K562 (cell line): ENCODE measurements at regions not wholly inside any gene's neighbourhood (a gene's known extent, or its start where the extent isn't known, plus 50 kb on each side); places are given as distances from the start of the nearest gene placed in this dataset.

ENCODE experiments used
- CC2D1A ChIP-seq: fragments of 450-650 bp; IDR thresholded peaks from 2 replicates; pipeline ENCODE4 v1.6.1; 2017; ENCODE audit warnings: mild to moderate bottlenecking
- ETV6 ChIP-seq, 3 experiments: fragments of 150-350 bp in 1 of 3; sonication (generic) in 1 of 3; formaldehyde crosslinking in 1 of 3; IDR thresholded peaks; 2 replicates each; pipeline versions ENCODE4 v1.6.1 to v1.8.0; 2014 to 2022; ENCODE audit warnings: borderline replicate concordance in 2 of 3, low read depth in 2 of 3, antibody characterized with exemption in 1 of 3, low read length in 1 of 3, mild to moderate bottlenecking in 1 of 3, missing genetic modification reagents in 1 of 3
- HCFC1 ChIP-seq: IDR thresholded peaks from 2 replicates; pipeline ENCODE4 v1.6.1; 2012; ENCODE audit warnings: low read depth, low read length, improper control_type of control experiment
- KDM5B ChIP-seq: fragments of 200-600 bp; sonication (generic); IDR thresholded peaks from 2 replicates; pipeline ENCODE4 v1.6.1; 2012; ENCODE audit warnings: low read depth, mild to moderate bottlenecking, moderate library complexity, low read length, control low read depth, inconsistent platforms; ENCODE audit not compliant: insufficient replicate concordance
- MEF2D ChIP-seq: conservative IDR thresholded peaks from 2 replicates; pipeline ENCODE4 v1.6.1; 2016; ENCODE audit warnings: low read depth, missing genetic modification characterization, missing compliant biosample characterization
- NR2C2 ChIP-seq, 2 experiments: fragments of 200-800 bp in 1 of 2; sonication (Bioruptor generic) in 1 of 2; sonication (generic) in 1 of 2; formaldehyde crosslinking in 1 of 2; IDR thresholded peaks; 2 replicates each; pipeline versions ENCODE4 v1.6.1 to v1.8.0; 2016 to 2022; ENCODE audit warnings: mild to moderate bottlenecking in 1 of 2, missing compliant biosample characterization in 1 of 2, missing genetic modification characterization in 1 of 2, missing genetic modification reagents in 1 of 2
- PHF8 ChIP-seq: fragments of 200-600 bp; sonication (generic); IDR thresholded peaks from 2 replicates; pipeline ENCODE4 v1.6.1; 2012; ENCODE audit warnings: mixed run types, mild to moderate bottlenecking, inconsistent platforms, low read length, moderate library complexity, borderline replicate concordance
- POLR3G ChIP-seq: IDR thresholded peaks from 2 replicates; pipeline ENCODE4 v1.6.1; 2011; ENCODE audit not compliant: insufficient read length, insufficient replicate concordance; ENCODE audit errors: extremely low read depth
- RBM17 ChIP-seq: fragments of 200-400 bp; formaldehyde crosslinking; IDR thresholded peaks from 2 replicates; pipeline ENCODE4 v1.6.1; 2017; ENCODE audit warnings: low read depth, mild to moderate bottlenecking, low read length, borderline replicate concordance
- SRSF9 ChIP-seq: fragments of 200-400 bp; formaldehyde crosslinking; IDR thresholded peaks from 2 replicates; pipeline ENCODE4 v1.6.1; 2017; ENCODE audit warnings: low read depth, low read length, borderline replicate concordance
- TCF7 ChIP-seq: sonication (generic); IDR thresholded peaks from 2 replicates; pipeline ENCODE4 v1.6.1; 2016; ENCODE audit warnings: antibody characterized with exemption, borderline replicate concordance
- TF ChIP-seq, protein P1 (sequence below): fragments of 250-450 bp; sonication (Bioruptor Pico); IDR thresholded peaks from 2 replicates; pipeline ENCODE4 v1.5.0; 2020; ENCODE audit warnings: mild to moderate bottlenecking, borderline replicate concordance
- TF ChIP-seq, protein P2 (sequence below): IDR thresholded peaks from 3 replicates; pipeline ENCODE4 v1.6.1; 2011; ENCODE audit warnings: borderline replicate concordance, mild to moderate bottlenecking, moderate library complexity; ENCODE audit not compliant: insufficient read length; ENCODE audit errors: extremely low read depth
- TF ChIP-seq, protein P3 (sequence below), 2 experiments: fragments of 150-350 bp in 1 of 2; IDR thresholded peaks; 2 replicates each; pipeline ENCODE4 v1.6.1; 2012 to 2016; ENCODE audit warnings: low read depth in 2 of 2, low read length in 2 of 2, mild to moderate bottlenecking in 1 of 2, moderate library complexity in 1 of 2
- TF ChIP-seq, protein P4 (sequence below): sonication (generic); formaldehyde crosslinking; IDR thresholded peaks from 2 replicates; pipeline ENCODE4 v1.8.1; 2023; ENCODE audit warnings: mild to moderate bottlenecking, missing genetic modification reagents

DNA sequence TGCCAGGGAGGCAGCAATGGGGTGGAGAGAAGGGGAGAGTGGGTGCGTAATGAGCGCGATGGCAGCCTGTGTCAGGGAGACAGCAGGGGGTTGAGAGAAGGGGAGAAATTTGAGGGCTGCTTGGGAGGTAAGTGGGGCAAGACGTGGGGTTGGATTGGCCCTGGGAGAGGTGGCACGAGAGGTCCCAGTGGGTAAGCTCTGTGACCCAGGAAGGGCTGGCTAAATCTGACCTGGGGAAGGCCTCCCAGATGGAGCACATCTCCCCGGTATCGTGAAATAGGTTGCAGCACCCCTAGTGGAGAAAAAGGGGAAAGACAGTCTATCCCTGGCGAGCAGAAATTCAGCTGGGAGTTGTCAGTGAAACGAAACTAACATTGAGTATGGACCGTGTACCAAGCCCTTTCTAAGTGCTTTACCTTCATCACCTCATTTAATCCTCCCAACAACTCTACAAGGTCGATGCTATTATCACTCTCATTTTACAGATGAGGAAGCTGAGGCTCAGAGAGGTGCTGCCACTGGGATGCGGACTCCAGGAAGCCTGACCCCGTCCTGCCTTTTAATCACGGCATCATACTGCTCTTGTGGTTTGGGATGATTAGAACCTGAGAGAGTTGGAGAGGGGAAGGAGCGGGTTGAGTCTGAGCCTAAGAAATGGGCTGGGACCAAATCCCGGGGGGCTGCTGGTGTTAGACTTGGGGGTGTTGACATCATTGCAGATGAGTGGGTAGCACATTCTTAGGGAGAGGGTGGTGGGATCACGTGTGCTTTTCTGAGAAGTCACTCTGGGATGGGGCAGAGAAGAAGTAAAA, 56.6 kb upstream of the RPL11 start (continued):
- TF ChIP-seq SRSF9 (no peak), MEF2D (tag) (no peak), HCFC1 (no peak), PHF8 (no peak), ETV6 (IDR thresholded peaks at IDR 0.05; ENCODE audit: borderline replicate concordance in 1 of 2, low read depth in 2 of 2, low read length in 1 of 2) (no peak), ETV6 (CRISPR knock-in tag; IDR thresholded peaks at IDR 0.05; ENCODE audit: borderline replicate concordance) (no peak), CC2D1A (peak; percentile 40; the same call in 1 of the 2 replicates), RBM17 (no peak), POLR3G (no peak), NR2C2 (CRISPR knock-in tag; IDR thresholded peaks at IDR 0.05) (no peak), NR2C2 (tag; IDR thresholded peaks at IDR 0.05) (peak; percentile 29; the same call in 1 of the 2 replicates), TCF7 (no peak), KDM5B (no peak)
- TF ChIP-seq, protein P1, sequence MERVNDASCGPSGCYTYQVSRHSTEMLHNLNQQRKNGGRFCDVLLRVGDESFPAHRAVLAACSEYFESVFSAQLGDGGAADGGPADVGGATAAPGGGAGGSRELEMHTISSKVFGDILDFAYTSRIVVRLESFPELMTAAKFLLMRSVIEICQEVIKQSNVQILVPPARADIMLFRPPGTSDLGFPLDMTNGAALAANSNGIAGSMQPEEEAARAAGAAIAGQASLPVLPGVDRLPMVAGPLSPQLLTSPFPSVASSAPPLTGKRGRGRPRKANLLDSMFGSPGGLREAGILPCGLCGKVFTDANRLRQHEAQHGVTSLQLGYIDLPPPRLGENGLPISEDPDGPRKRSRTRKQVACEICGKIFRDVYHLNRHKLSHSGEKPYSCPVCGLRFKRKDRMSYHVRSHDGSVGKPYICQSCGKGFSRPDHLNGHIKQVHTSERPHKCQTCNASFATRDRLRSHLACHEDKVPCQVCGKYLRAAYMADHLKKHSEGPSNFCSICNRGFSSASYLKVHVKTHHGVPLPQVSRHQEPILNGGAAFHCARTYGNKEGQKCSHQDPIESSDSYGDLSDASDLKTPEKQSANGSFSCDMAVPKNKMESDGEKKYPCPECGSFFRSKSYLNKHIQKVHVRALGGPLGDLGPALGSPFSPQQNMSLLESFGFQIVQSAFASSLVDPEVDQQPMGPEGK, result no peak
- TF ChIP-seq, protein P2, sequence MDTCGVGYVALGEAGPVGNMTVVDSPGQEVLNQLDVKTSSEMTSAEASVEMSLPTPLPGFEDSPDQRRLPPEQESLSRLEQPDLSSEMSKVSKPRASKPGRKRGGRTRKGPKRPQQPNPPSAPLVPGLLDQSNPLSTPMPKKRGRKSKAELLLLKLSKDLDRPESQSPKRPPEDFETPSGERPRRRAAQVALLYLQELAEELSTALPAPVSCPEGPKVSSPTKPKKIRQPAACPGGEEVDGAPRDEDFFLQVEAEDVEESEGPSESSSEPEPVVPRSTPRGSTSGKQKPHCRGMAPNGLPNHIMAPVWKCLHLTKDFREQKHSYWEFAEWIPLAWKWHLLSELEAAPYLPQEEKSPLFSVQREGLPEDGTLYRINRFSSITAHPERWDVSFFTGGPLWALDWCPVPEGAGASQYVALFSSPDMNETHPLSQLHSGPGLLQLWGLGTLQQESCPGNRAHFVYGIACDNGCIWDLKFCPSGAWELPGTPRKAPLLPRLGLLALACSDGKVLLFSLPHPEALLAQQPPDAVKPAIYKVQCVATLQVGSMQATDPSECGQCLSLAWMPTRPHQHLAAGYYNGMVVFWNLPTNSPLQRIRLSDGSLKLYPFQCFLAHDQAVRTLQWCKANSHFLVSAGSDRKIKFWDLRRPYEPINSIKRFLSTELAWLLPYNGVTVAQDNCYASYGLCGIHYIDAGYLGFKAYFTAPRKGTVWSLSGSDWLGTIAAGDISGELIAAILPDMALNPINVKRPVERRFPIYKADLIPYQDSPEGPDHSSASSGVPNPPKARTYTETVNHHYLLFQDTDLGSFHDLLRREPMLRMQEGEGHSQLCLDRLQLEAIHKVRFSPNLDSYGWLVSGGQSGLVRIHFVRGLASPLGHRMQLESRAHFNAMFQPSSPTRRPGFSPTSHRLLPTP, result no peak
- TF ChIP-seq, protein P3, sequence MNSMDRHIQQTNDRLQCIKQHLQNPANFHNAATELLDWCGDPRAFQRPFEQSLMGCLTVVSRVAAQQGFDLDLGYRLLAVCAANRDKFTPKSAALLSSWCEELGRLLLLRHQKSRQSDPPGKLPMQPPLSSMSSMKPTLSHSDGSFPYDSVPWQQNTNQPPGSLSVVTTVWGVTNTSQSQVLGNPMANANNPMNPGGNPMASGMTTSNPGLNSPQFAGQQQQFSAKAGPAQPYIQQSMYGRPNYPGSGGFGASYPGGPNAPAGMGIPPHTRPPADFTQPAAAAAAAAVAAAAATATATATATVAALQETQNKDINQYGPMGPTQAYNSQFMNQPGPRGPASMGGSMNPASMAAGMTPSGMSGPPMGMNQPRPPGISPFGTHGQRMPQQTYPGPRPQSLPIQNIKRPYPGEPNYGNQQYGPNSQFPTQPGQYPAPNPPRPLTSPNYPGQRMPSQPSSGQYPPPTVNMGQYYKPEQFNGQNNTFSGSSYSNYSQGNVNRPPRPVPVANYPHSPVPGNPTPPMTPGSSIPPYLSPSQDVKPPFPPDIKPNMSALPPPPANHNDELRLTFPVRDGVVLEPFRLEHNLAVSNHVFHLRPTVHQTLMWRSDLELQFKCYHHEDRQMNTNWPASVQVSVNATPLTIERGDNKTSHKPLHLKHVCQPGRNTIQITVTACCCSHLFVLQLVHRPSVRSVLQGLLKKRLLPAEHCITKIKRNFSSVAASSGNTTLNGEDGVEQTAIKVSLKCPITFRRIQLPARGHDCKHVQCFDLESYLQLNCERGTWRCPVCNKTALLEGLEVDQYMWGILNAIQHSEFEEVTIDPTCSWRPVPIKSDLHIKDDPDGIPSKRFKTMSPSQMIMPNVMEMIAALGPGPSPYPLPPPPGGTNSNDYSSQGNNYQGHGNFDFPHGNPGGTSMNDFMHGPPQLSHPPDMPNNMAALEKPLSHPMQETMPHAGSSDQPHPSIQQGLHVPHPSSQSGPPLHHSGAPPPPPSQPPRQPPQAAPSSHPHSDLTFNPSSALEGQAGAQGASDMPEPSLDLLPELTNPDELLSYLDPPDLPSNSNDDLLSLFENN (IDR thresholded peaks at IDR 0.05; ENCODE audit: low read depth in 2 of 2, low read length in 2 of 2), result 0 out of 4 replicates have a peak, but pooled peaks of 1 of the 2 experiments have one; percentile 1
- TF ChIP-seq, protein P4, sequence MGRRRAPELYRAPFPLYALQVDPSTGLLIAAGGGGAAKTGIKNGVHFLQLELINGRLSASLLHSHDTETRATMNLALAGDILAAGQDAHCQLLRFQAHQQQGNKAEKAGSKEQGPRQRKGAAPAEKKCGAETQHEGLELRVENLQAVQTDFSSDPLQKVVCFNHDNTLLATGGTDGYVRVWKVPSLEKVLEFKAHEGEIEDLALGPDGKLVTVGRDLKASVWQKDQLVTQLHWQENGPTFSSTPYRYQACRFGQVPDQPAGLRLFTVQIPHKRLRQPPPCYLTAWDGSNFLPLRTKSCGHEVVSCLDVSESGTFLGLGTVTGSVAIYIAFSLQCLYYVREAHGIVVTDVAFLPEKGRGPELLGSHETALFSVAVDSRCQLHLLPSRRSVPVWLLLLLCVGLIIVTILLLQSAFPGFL (CRISPR knock-in tag), result no peak
